ENCODE measurements at regions not wholly inside any gene's neighbourhood (a gene's known extent, or its start where the extent isn't known, plus 50 kb on each side); places are given as distances from the start of the nearest gene placed in this dataset.

DNA sequence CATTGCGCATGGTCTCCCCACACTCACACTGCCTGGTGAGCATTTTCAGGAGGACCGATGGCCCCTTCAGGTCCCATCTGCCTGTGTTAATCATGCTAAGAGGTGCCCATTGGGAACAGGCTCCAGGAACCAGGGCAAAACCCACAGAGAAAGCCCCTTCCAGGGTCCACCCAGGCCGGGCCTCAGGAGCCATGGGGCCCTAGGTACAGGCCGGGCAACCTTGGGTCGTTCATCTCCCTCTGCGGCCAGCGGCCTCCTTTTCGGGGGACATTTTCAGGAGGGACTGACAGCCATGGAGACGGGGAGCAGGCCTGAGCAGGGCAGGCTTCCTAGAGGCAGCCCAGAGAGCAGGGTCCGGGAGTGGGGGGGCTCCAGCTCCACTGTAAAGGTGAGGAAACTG lies 68.0 kb upstream of the TAMM41 start:
- Histone ChIP-seq H3K4me2 (no peak overlapping the region), H3K36me3 (ENCODE audit: insufficient read depth) (no peaks in the 10 kb centered on the region), H3K27me3 (ENCODE audit: insufficient read depth) (no peaks in the 10 kb centered on the region), H3K4me3 (no peak overlapping the region), H3K27ac (ENCODE audit: low read depth) (no peak overlapping the region), H4K20me1 (replicated peaks; ENCODE audit: insufficient read depth) (no peaks in the 10 kb centered on the region), H3F3A (replicated peaks; ENCODE audit: low read depth) (no peaks in the 10 kb centered on the region), H2AFZ (no peak overlapping the region), H3K4me1 (ENCODE audit: insufficient read depth) (no peaks in the 10 kb centered on the region), H3K79me2 (replicated peaks; ENCODE audit: insufficient read depth) (no peaks in the 10 kb centered on the region), H3K9me2 (ENCODE audit: insufficient read depth) (peaks cover 4% of the 10 kb centered on the region; the same call in 1 of the 2 replicates)
- Mint-ChIP-seq H3K27me3 (ENCODE audit: insufficient read depth, low read depth, poor library complexity) (peaks cover 5% of the 10 kb centered on the region), H3K4me1 (peaks cover 12% of the 10 kb centered on the region), H3K9me3 (peaks cover 12% of the 10 kb centered on the region; the same call in 2 of the 3 replicates), H3K4me3 (no peak overlapping the region), H3K36me3 (ENCODE audit: low read depth) (peaks cover 2% of the 10 kb centered on the region; the same call in 2 of the 3 replicates), H3K27ac (no peak overlapping the region)
- TF ChIP-seq ZNF114 (CRISPR knock-in tag; IDR thresholded peaks at IDR 0.05), result no peak
- TF ChIP-seq POLR2AphosphoS5 (IDR thresholded peaks at IDR 0.05; ENCODE audit: low read depth), result no peak
- no peak for TF ChIP-seq JUNB (IDR thresholded peaks at IDR 0.05; ENCODE audit: unreplicated experiment)
- ATAC-seq (no peak), DNase-seq (ENCODE audit: low spot score) (no peak)

DNA sequence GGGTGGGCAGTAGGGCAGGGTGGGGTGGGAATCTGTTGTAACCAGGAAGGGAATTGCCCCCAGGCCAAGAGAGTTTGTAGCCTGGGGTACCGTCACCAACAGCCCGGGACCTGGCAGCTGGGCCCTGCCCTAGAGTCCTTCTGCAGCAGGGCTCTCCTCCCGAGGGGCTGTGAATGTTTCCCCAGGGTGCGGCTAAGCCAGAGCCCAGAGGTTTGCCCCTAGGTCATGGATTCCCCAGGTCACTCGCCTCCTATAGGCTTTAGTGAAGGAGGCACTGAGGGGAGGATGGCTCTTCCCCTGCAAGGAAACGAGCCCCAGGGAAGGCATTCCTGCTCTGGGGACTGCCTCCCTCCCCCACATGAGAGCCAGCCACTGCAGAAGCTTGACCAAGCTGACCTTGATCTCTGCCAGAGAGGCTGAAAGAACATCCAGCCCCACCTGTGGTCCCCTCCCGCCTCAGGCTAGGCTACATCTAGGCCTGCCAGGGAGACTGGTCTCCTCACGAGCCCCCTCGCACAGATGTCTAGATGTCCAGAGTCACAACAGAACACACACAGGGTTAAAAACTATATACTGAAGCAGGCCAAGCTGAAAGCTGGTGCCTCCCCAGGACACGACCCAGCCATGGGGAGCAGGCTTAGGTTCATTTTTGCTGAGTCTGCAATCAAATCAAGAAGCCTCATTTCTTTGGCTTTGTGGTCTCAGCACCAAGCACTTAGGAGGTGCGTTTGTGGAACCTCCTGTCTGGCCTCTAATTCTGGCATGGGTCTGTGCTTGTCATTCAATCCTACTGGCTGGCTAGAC lies 69.1 kb upstream of the TAMM41 start:
- H3K4me1 ChIP-seq (ENCODE audit: insufficient read depth), result no peaks in the 10 kb centered on the region
- no peaks in the 10 kb centered on the region for H3F3A ChIP-seq (replicated peaks; ENCODE audit: low read depth)
- no peak overlapping the region for H3K4me2 ChIP-seq
- peaks cover 5% of the 10 kb centered on the region for H3K27me3 Mint-ChIP-seq (ENCODE audit: insufficient read depth, low read depth, poor library complexity)
- no peaks in the 10 kb centered on the region for H3K79me2 ChIP-seq (replicated peaks; ENCODE audit: insufficient read depth)
- H3K36me3 Mint-ChIP-seq (ENCODE audit: low read depth), result peaks cover 2% of the 10 kb centered on the region; the same call in 2 of the 3 replicates
- no peak overlapping the region for H2AFZ ChIP-seq
- no peak overlapping the region for H3K27ac Mint-ChIP-seq
- peaks cover 13% of the 10 kb centered on the region for H3K4me1 Mint-ChIP-seq
- ATAC-seq, result peak; percentile 68
- H3K9me3 Mint-ChIP-seq, result peaks cover 12% of the 10 kb centered on the region; the same call in 2 of the 3 replicates
- H3K27ac ChIP-seq (ENCODE audit: low read depth), result no peak overlapping the region
- no peaks in the 10 kb centered on the region for H3K36me3 ChIP-seq (ENCODE audit: insufficient read depth)
- H3K4me3 ChIP-seq, result no peak overlapping the region
- no peaks in the 10 kb centered on the region for H4K20me1 ChIP-seq (replicated peaks; ENCODE audit: insufficient read depth)
- H3K9me2 ChIP-seq (ENCODE audit: insufficient read depth), result peaks cover 4% of the 10 kb centered on the region; the same call in 1 of the 2 replicates
- DNase-seq (ENCODE audit: low spot score), result no peak
- H3K4me3 Mint-ChIP-seq, result no peak overlapping the region
- no peaks in the 10 kb centered on the region for H3K27me3 ChIP-seq (ENCODE audit: insufficient read depth)
- TF ChIP-seq NANOG (IDR thresholded peaks at IDR 0.05; ENCODE audit: borderline replicate concordance) (no peak), POLR2AphosphoS5 (IDR thresholded peaks at IDR 0.05; ENCODE audit: low read depth) (no peak), REST (IDR thresholded peaks at IDR 0.05; ENCODE audit: unreplicated experiment) (no peak), ZNF331 (CRISPR knock-in tag; IDR thresholded peaks at IDR 0.05; ENCODE audit: low read depth) (no peak), JUNB (IDR thresholded peaks at IDR 0.05; ENCODE audit: unreplicated experiment) (no peak), ZNF114 (CRISPR knock-in tag; IDR thresholded peaks at IDR 0.05) (no peak), EZH2phosphoT487 (IDR thresholded peaks at IDR 0.05; ENCODE audit: unreplicated experiment) (no peak), EZH2 (IDR thresholded peaks at IDR 0.05; ENCODE audit: low read depth, unreplicated experiment) (no peak), CREB1 (CRISPR knock-in tag; IDR thresholded peaks at IDR 0.05; ENCODE audit: low read depth) (no peak)
- TF ChIP-seq, protein P1, sequence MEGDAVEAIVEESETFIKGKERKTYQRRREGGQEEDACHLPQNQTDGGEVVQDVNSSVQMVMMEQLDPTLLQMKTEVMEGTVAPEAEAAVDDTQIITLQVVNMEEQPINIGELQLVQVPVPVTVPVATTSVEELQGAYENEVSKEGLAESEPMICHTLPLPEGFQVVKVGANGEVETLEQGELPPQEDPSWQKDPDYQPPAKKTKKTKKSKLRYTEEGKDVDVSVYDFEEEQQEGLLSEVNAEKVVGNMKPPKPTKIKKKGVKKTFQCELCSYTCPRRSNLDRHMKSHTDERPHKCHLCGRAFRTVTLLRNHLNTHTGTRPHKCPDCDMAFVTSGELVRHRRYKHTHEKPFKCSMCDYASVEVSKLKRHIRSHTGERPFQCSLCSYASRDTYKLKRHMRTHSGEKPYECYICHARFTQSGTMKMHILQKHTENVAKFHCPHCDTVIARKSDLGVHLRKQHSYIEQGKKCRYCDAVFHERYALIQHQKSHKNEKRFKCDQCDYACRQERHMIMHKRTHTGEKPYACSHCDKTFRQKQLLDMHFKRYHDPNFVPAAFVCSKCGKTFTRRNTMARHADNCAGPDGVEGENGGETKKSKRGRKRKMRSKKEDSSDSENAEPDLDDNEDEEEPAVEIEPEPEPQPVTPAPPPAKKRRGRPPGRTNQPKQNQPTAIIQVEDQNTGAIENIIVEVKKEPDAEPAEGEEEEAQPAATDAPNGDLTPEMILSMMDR (conservative IDR thresholded peaks at IDR 0.05; ENCODE audit: low read depth in 2 of 2), result no peak
- TF ChIP-seq, protein P2, sequence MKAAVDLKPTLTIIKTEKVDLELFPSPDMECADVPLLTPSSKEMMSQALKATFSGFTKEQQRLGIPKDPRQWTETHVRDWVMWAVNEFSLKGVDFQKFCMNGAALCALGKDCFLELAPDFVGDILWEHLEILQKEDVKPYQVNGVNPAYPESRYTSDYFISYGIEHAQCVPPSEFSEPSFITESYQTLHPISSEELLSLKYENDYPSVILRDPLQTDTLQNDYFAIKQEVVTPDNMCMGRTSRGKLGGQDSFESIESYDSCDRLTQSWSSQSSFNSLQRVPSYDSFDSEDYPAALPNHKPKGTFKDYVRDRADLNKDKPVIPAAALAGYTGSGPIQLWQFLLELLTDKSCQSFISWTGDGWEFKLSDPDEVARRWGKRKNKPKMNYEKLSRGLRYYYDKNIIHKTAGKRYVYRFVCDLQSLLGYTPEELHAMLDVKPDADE (IDR thresholded peaks at IDR 0.05), result no peak
